GM18858 (cell line): ENCODE measurements at regions not wholly inside any gene's neighbourhood (a gene's known extent, or its start where the extent isn't known, plus 50 kb on each side); places are given as distances from the start of the nearest gene placed in this dataset.
A peak's percentile ranks its signal among the peaks of the same experiment; 100 is the strongest.

Source experiments
- ATAC-seq: cut with Tn5 transposase; IDR thresholded peaks from one replicate; pipeline ENCODE4 v1.9.1; 2021; ENCODE audit not compliant: unreplicated experiment

DNA sequence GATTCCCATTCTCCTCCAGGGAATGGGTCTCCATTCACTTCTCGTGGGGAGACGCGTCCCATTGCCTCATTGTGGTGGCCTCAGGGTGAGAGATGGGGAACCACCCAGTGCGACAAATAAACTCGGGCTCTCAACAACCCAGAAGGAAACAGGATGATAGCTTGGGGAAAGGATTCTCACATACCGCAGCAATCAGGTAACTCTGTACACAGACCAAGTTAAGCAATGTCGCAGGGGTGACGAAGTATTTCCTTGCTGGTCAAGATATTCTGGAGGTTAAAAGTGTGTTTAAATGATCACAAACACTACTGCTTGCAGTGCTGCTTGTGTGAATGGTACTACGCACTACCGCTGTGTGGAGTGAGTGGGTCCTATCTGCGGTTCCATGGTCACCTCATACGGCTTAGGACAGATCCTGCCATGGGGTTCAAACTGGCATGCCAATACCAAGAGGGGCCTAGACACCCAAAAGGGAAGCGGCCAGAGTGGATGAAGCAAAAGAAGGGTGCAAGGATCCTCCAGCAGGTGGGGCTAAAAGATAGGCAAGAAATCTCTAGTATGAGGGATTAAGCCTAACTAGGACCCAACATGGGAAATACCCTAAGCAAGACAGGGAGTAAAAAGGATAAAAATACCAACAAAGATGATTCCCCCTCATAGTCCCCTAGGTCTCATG lies 143.8 kb upstream of the TMEM106B start:
- ATAC-seq = peak; percentile 67

DNA sequence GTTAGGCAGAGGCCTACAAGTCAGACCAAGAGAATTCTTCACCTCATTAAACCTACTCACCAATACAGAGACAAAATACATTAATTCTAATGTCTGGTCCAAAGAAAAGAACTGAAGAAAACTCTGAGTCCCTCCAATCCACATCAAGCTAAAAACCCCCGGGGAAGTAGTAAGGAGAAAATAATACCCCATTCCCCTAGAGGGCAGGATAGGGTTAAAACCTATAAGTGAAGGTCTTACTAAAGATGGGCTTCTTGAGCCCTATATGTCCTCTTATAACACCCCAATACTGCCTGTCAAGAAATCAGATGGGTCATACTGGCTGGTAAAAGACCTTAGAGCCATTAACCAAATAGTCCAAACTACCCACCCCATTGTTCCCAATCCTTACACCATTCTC lies 141.3 kb upstream of the TMEM106B start:
- ATAC-seq = no peak

DNA sequence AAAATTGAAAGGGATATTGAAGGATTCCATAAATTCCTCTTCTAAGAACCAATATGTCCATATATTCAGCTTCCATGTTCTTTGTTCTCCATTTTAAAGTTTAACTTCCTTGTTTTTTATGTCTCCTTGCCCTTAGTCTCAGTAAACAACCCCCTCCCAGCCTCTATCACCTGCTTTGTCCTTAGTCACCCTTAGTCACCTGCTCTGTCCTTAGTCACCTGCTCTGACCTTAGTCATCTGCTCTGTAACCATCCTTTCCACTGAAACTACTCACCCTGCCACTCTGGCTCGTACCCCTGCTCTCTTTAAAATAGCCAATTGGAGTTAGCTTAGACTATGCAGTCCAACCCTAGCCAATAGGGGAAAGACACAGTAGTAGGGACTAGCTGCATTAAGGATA lies 136.2 kb upstream of the TMEM106B start:
- no peak for ATAC-seq

DNA sequence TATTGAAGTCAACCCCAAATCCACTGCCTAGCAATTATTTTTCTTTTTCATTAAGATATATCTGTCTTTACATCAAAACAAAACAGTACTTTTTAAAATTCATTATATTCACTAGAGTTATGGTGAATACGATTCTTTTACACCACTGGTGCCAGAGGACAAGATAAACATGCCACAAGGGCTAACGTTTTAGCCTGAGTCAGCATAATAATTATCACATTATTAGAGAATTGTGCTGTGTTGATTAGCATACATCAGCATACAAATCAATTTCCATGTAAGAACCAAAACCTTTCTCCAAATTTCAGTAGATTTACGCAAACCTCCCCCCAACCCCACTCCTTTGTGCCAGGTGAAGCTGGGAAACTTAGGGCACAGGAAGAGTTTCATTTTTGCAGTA lies 131.1 kb upstream of the TMEM106B start:
- ATAC-seq = no peak

DNA sequence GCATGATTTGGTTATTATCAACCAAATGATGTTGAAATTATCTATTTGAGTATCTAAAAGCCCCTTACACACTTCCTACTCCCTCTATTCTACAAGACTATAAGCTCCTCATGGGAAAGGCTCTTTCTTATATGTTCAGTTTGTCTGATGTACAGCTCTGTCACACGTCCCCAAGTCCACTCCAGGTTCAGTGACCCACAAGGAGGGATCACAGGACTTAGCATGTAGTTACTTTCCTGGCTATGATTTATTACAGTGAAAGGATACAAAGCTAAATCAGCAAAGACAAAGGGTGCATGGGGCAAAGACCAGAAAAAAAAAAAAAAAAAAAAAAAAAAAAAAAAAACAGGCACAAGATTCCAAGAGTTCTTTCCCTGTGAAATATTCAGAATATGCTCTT lies 125.6 kb upstream of the TMEM106B start:
- no peak for ATAC-seq

DNA sequence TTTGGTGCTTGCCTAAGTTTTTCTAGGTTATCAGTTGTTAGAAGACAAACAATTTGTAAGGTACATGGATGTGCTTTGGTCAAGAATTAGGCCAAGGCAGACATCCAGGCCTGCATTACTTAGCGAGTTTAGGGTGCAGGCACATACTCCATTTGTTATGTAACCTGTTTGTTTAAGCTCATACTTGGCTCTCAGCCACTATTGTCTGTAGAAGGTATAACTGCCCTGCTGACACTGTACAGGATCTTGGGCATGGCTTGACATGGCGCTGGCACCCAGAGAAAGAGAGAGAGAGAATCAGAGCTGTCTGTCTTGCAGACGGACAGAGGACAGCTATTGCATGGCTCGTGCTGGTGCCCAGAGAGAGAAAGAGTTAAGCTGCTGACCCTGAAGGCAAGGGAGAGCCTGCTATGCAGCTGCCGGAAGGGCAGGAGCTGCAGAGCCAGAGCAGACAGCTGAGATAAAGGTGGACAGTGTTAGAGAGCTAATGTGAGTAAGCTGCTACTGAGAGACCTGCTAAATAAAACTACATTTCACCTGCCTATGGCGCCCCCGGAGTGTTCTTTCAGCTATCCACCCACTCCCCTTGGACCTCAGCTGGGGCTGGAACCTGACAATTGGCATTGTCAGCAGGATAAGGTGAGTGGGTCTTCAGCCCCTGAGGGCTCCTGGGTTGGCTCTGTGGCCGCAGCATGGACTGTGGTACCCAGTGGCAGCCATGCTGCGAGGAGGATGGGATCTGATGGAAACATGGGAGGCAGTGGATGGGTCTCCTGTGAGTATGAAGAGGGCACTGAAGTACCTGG lies 120.9 kb upstream of the TMEM106B start:
- no peak for ATAC-seq

DNA sequence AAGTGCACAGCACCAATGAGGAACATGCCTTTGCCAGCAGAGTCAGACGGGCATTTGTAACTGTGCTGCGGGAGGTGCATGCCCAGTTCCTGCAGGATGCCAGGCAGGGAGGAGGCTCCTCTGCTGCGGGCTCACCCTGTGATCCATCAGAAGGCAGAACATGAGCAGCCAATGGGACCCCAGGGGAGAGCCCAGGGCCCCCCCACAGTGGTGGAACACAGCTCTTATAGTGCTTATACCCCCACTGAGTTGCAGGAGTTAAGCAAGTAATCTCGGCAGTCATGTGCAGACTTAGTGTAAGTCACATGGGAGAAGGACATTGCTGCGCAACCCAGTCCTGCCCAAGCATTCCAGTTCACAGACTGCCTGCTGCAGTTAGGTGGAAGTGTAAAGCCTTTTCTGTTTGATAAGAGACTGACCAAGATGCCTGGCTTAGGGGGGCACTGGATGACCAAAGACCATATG lies 120.3 kb upstream of the TMEM106B start:
- no peak for ATAC-seq

DNA sequence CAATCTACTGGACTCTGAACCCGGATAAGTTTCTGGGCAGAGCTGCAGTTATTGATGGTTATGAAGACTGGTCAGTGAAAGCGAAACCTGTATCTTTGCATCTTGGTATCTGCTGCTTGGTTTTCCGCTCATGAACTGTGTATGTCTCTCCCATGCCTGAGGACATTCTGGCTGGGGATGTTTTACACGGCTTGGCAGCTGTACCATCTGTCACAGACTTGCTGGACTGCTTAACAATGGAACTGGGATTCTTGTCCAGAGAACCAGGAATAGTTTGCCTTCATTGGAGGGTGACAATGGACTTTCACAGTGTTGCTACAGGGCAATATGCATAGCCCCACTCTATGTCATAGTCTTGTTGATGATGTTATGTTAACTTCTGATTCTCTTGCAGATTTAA lies 119.9 kb upstream of the TMEM106B start:
- no peak for ATAC-seq

DNA sequence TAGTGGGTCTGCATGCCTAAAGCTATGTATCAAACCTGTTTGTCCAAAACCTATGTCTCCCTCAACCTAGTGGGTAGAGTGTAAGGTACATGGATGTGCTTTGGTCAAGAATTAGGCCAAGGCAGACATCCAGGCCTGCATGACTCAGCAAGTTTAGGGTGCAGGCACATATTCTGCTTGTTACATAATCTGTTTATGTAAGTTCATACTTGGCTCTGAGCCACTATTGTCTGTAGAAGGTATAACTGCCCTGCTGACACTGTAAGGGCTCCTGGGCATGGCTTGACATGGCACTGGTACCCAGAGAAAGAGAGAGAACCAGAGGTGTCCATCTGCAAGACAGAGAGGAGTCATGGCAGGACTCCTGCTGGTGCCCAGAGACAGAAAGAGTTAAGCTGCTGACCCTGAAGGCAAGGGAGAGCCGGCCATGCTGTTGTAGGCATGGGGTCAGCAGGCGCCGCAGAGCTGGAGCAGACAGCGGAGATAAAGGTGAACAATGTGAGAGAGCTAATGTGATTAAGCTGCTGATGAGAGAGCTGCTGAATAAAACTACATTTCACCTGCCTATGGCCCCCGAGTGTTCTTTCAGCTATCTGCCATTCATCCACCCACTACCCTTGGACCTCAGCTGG lies 118.5 kb upstream of the TMEM106B start:
- no peak for ATAC-seq

DNA sequence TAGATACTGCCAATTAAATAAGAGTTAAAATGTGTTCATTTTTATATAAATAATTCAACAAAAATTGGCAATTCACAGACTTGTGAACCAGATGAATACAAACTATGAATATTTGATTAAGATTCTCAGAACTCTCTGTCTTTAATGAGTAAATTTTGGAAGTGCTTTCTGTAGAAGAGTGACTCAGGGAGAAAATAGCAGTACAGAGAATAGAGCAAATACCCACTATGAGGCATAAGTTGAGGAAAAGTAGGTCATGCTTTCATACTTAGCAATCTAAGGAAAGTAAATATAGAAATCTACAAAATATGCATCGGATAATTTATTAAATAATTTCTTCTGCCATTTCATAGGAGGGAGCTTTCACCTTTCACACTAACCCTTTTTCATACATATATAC lies 117.7 kb upstream of the TMEM106B start:
- no peak for ATAC-seq

DNA sequence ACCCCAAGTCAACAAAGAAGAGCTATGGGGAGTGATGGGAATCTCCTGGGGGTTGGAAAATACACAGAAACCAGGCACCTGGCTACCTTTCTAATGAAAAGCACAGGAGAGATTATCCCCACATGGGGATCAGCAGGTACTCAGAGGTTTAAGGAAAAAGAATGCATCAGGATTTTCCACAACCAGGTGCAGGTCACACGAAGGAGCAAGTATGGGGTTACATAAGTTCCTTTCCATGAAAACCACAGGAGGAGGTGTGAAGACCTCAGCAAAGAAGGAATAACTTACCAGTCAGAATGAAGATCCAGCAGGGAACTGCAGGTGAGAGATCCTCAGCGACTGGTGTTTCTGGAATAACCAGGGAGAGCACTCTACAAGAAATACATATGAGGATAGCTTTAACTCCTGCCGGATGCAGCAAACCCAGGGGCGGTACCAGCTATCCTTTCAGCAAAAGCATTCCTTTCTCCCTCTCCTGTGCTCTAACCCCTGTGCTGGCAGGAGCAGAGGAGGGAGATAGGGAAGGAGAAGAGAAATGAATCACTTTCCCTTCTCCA lies 116.7 kb upstream of the TMEM106B start:
- no peak for ATAC-seq

DNA sequence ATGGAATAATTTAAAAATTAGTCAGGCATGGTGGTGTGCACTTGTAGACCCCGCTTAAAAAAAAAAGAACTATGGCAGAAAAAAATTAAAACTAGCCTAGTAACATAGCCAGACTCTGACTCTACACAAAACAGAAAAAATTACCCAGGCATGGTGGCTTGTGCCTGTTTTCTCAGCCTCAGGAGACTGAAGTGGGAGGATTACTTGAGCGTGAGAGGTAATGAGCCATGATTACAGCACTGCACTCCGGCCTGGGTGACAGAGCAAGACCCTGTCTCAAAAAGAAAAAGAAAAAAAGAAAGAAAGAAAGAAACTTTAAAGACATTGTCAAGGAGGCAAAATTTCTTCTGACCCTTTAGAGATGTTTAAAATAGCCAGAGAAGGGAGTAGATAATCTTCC lies 109.0 kb upstream of the TMEM106B start:
- no peak for ATAC-seq

DNA sequence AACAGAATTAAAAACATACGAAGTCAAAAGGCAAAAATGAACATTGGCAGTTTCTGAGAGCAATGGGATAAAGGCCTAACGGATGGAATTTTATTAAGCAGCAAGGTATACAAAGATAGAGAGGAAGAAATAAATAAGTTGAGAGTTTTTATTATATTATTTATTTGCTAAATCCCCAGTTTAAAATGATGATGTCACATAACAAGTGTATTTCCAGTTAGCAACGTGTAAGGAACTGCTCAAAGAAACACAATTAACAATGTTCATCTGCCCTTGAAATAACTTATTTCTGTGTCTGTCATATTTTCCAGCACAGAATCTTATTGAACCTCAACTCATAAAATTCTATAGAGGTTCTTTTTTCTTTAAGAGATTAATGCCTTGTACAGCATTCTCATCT lies 108.6 kb upstream of the TMEM106B start:
- ATAC-seq = no peak

DNA sequence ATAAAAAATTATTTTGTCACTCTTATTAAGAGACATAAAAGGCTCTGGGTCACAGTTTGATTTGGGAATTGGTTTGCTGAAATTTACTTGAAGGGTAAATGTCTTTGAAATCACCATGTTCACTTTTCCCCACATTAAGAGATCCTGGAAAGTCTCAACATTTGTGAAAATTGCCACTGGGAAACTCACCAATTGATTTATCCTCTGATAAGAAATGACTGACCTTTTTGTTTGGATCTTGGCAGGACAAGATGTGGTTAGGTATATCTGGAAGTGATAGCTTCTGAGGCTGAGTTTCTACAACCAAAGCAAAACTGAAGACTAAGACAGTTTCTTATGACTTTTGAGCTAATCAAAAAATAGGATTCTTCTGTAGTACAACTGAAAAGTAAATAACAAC lies 107.1 kb upstream of the TMEM106B start:
- no peak for ATAC-seq

DNA sequence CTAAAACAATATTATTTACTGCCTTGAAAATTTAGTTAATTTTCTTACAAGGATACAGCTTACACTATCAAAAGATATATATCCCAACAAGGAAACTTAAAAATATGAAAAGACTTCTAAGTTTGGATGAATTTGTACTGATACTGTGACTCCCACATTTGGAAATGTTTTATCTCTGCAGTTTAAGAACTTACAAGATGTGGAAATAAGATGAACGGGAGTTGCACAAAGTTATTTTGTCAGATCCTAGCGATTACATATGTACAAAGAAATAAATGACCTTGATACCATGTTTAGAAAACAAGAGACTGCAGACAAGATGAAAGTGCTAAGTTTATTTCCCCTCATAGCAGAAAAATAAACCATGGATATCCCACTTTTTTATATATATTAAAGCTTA lies 103.7 kb upstream of the TMEM106B start:
- no peak for ATAC-seq

DNA sequence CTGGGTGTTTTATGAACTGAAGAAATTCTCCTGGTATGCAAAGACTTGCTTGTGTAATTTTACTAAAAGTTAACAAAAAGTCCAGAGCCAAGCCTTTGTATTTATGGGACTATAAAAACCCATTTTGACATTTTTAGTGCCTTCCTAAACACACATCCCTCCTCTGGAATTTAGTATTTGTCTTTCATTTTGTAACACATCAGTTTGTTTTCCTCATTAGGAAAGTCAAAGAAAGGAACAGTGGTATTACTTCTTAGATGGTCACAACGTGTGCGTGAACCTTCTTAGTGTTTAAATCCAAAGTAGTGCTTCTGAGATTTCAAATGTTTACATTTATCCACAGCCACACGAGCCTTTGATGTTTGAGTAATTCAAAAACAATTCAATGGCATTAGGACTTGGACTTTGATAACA lies 103.2 kb upstream of the TMEM106B start:
- ATAC-seq = no peak

DNA sequence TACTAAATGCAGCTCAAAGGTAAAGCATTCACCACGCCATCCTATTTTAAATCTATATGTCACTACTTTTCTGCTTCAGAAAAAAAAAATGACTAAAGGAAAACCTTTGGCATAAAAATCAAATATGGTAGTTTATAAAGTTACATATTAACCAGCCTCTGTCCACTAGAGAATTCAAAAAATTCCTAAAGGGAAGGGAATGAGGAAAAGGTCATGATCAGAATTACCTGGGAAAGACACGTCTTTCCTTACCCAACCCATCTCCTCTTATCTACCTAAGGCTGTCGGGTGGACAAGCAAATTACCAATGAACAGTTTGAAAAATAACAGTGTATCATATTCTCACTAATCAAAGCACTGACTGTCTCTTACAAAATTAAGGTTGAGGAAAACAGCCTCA lies 100.7 kb upstream of the TMEM106B start:
- no peak for ATAC-seq

DNA sequence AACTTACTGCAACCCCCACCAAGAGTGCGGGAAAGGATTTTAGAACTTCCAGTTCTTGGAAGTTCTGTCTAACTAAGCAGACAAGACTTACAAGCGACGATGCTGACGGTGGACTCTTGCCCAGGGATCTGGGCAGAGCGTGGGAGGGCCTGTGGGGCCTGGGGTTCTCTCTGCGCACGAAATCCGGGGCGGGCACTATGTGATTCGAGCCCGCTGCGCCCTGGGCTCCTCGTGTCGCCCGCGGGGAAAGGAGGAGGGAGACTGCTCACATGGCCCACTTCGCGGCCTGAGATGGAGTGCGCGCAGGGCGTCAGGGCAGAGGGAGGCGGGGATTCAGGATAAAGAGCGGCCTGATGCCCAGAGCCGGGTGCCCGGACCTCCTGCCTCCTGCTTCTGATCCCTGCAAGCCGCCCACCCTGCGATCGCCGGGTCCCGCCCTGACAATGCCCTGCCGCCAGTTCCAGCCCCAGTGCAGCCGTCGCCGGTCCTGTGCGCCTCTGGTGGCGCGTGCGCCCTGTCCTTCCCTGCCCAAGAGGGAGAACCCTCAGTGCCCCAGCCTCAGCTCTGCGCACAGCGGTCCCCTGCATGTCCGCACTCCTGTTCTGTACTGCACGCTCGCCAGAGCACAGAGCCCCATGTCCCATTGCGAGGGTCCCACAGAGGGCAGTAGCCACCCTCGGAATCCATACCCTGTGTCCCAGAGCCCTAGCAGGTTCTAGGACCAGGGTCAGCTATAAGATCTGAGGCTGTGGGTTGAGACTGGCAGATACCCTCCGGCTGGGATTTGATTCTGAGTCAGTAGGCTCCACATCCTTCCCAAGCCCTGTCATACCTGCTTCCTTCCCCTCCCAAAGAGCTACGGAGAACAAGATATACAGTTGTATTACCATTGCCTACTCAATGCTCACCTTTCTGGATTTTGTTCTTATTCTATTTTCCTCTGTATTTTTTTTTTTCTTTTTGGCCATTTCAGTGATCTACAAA lies 99.4 kb upstream of the TMEM106B start:
- no peak for ATAC-seq

DNA sequence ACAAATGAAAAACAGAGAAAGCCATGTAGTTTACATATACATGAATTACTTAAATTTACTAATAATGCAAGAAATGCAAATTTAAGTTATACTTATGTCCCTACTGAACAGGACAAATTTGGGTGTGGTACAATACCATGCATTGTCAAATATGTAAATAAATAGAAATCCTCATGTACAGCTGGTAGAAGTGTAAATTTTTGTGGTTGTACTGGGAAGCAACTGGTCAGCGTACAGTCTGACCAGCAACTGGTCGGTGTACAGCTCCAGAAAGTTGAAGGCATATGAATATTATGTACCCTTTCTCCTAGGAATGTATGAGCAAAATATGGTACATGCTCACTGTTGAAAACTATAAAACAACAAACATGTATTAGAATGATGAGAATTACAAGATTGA lies 93.9 kb upstream of the TMEM106B start:
- ATAC-seq = no peak

DNA sequence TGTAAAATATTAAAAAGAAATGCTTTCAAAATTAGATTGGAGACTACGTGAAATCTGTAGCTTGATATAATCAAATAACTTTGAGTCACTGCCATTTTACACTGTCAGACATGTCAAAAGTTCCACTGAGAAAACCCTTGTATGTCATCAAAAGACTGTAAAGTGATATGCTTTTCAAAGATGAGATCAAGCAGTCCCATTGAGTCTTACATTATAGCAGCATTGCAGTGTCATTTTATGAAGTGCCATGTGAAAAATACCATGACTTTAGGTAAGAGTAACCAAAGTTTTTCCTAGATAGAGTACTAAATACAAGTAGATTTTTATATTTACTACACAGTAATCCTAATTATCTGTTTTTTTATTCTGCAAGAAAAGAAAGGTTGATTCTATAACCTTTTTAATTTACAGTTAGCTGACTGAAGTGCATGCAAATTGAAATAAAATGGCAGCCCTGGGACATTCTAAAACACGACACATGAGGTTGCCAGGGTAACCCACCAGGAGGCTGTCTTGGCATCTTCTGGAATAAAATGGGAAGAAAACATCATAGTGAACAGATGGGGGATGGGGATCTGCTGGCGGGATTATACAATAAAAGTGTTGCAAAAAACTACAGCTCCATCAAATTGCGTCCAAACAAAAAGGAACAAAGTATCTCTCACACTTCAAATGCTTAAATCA lies 91.3 kb upstream of the TMEM106B start:
- ATAC-seq = no peak
